ENCODE measurements at regions not wholly inside any gene's neighbourhood (a gene's known extent, or its start where the extent isn't known, plus 50 kb on each side); places are given as distances from the start of the nearest gene placed in this dataset.

DNA sequence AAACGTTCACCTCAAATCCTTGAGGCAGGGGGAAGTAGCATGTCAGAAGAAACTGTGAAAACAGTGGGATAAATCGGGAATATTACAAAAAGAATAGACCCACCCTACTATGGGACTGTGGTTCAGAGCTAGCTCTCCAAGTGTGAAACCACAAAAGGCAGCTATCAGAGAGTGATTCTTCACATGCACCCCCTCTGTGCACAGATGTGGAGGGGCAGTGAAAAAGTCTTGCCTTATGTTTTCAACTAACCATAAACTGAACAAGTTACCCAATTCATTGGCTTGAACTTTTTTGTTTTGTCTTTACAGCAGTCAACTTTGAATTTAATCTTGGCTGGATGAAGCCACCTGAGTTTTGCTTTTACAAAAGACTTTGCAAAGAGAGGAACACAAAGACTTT, 98.8 kb upstream of the NR4A3 start:
- Mint-ChIP-seq H3K4me3 (peak overlapping the region; percentile 19), H3K4me1 (peaks cover 43% of the 10 kb centered on the region), H3K27ac (no peak overlapping the region), H3K36me3 (peaks cover 1% of the 10 kb centered on the region), H3K9me3 (no peaks in the 10 kb centered on the region), H3K27me3 (no peaks in the 10 kb centered on the region)
- ATAC-seq (ENCODE audit: low read depth), result peak; percentile 66
- DNase-seq, result no peak
- POLR2A ChIA-PET, result no interaction called here

DNA sequence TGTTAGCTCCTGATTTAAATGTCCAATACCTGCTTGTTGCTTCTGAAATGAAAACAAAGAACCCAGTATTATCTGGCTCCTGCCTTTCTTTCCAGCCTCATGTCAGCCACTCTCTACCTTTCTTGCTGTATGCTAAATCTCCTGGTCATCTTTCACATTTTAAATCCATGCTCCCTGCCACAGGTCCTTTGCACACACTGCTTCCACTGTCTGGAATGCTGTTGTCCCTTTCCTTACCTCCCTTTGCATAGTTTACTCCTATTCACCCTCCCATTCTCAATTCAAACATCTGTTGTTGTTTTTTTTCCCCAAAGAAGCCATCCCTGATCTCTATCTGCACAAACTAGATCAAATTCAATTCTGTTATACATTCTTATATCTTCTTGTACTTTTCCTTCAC, 97.0 kb upstream of the NR4A3 start:
- Mint-ChIP-seq H3K4me3 (no peak overlapping the region), H3K4me1 (peaks cover 36% of the 10 kb centered on the region), H3K27ac (no peak overlapping the region), H3K27me3 (no peaks in the 10 kb centered on the region), H3K9me3 (peaks cover 2% of the 10 kb centered on the region), H3K36me3 (no peaks in the 10 kb centered on the region)
- DNase-seq, result no peak
- POLR2A ChIA-PET, result no interaction called here
- no peak for ATAC-seq (ENCODE audit: low read depth)

DNA sequence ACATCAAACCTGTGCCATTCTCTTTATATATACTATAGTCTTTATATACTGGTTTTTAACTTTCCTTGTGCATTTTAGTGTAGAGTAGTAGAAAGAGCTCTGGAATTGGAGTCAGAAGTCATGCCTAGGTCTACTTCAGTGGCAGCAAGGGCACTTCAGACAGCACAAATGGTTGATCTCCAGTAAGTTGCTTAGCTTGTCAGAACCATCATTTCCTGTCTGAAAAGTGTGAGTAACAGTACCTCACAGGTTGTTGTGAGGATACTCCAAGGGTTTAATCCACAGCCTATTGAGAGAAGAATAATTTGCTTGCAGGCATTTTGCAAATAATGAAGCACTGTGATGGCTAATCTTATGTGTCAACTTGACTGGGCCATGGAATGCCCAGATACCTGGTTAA, 95.8 kb upstream of the NR4A3 start:
- Mint-ChIP-seq H3K9me3 (peaks cover 2% of the 10 kb centered on the region), H3K4me3 (no peak overlapping the region), H3K27me3 (no peaks in the 10 kb centered on the region), H3K27ac (no peak overlapping the region), H3K4me1 (peaks cover 23% of the 10 kb centered on the region), H3K36me3 (no peaks in the 10 kb centered on the region)
- POLR2A ChIA-PET, result no interaction called here
- DNase-seq (no peak), ATAC-seq (ENCODE audit: low read depth) (peak; percentile 47)

DNA sequence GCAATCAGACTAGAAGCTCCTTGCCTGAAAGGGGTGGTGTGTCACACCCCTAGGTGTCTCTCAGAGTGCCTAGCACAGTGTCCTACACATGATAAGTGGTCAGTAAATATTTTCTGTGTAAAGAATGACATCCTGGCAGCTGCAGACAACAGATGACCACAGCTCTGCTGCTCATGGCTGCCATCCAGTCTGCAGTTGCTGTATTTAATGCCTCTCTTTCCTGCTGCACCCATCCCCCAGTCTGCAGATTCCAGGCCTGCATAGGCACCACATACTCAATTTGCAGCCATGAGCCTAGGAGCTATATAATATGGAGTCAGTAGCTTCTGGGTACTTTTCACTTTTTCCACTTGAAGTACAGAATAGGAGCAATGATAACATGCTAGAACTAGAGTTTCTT, 94.9 kb upstream of the NR4A3 start:
- peaks cover 2% of the 10 kb centered on the region for H3K9me3 Mint-ChIP-seq
- no peaks in the 10 kb centered on the region for H3K27me3 Mint-ChIP-seq
- DNase-seq, result no peak
- ATAC-seq (ENCODE audit: low read depth), result no peak
- no peak overlapping the region for H3K27ac Mint-ChIP-seq
- H3K36me3 Mint-ChIP-seq, result no peaks in the 10 kb centered on the region
- H3K4me3 Mint-ChIP-seq, result no peak overlapping the region
- POLR2A ChIA-PET, result no interaction called here
- H3K4me1 Mint-ChIP-seq, result peaks cover 19% of the 10 kb centered on the region

DNA sequence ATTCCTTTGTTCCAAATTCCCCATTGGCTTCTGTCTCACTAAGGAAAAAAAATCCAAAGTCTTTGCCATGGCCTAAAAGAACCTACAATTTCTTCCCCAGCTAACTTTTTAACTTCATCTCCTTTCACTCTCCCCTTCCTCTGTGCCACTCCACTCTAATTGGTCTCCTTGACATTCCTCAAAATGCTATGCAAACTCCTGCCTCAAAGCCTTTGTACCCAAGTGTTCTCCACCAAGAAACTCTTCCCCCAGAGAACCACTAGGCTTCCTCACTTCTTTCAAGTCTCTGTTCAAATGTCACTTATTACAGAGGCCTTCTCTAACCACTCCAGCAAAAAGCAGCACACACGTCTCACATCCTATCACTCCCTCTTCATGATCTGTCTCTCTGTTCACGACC, 91.6 kb upstream of the NR4A3 start:
- POLR2A ChIA-PET, result no interaction called here

DNA sequence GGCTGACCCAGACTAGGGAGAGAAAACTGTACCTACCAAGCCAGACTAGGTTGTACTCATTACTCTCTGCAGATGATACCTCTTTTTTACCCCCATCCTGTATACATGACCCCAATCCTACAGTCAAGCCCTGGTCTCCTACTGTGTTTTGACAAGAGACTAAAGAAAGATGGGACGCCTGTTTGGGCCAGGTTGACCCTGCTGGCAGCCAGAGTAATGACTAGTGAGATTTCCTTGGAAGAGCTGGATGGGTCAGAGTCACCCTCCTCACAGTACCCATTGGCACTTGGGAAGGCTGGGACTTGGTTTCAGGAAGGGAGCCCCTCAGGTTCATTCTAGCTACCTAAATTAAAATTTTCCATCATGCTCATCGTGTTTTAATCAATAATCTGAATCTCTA, 89.7 kb upstream of the NR4A3 start:
- peaks cover 6% of the 10 kb centered on the region for H3K27me3 Mint-ChIP-seq
- peaks cover 2% of the 10 kb centered on the region for H3K9me3 Mint-ChIP-seq
- POLR2A ChIA-PET, result no interaction called here

More for the DNA sequence above, 91.6 kb upstream of the NR4A3 start:
- Mint-ChIP-seq H3K4me1 (peaks cover 6% of the 10 kb centered on the region), H3K4me3 (no peak overlapping the region), H3K27me3 (peaks cover 4% of the 10 kb centered on the region), H3K36me3 (no peaks in the 10 kb centered on the region), H3K27ac (no peak overlapping the region), H3K9me3 (peaks cover 2% of the 10 kb centered on the region)
- ATAC-seq (ENCODE audit: low read depth), result no peak
- no peak for DNase-seq

DNA sequence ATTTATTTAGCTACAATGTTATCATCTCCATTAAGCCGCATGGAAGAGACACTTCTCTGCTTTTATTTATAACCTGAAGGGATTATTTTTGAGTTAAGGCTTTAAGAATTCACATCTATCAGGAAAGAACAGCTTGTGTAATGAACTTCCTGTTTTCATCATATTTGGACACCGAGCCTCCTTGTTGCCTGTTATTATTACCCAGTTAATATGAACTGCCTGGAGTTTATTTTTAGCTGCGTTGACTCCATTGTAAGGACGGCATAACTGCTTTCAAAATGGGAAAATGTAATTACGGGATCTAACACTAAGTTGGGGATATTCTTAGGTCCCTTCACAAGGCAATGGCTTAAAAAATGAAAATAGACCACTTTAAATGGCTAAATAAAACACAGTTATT, 89.0 kb upstream of the NR4A3 start:
- H3K27ac Mint-ChIP-seq, result no peak overlapping the region
- H3K4me3 Mint-ChIP-seq, result no peak overlapping the region
- H3K27me3 Mint-ChIP-seq, result peaks cover 6% of the 10 kb centered on the region
- no peaks in the 10 kb centered on the region for H3K36me3 Mint-ChIP-seq
- DNase-seq (no peak), ATAC-seq (ENCODE audit: low read depth) (no peak)
- peaks cover 2% of the 10 kb centered on the region for H3K4me1 Mint-ChIP-seq
- POLR2A ChIA-PET, result no interaction called here
- H3K9me3 Mint-ChIP-seq, result peaks cover 2% of the 10 kb centered on the region

More for the DNA sequence above, 89.7 kb upstream of the NR4A3 start:
- peaks cover 2% of the 10 kb centered on the region for H3K4me1 Mint-ChIP-seq
- H3K4me3 Mint-ChIP-seq, result no peak overlapping the region
- no peaks in the 10 kb centered on the region for H3K36me3 Mint-ChIP-seq
- no peak overlapping the region for H3K27ac Mint-ChIP-seq
- ATAC-seq (ENCODE audit: low read depth), result no peak
- DNase-seq, result no peak

DNA sequence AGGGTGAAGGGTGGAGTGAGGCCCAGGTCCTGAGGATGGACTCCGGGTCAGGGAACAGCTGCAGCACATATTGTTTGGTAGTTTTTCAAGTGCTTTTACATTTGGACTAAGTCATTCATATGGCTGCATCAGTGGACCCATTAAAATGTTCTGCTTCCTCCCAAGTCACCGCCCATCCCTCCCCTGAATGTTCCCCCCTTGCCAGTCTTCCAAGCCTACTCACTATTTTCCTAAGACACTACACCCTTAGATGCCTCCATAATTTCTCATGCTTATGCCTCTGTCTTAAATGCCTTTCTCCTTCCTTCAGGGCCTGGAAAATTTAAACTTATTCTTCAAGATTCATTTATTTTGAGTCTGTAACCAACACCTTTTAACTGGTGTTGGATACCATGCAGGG, 86.6 kb upstream of the NR4A3 start:
- DNase-seq (no peak), ATAC-seq (ENCODE audit: low read depth) (no peak)
- H3K27me3 Mint-ChIP-seq, result peaks cover 8% of the 10 kb centered on the region
- POLR2A ChIA-PET, result no interaction called here
- no peaks in the 10 kb centered on the region for H3K9me3 Mint-ChIP-seq
- no peaks in the 10 kb centered on the region for H3K36me3 Mint-ChIP-seq
- H3K4me1 Mint-ChIP-seq, result peaks cover 2% of the 10 kb centered on the region
- no peak overlapping the region for H3K4me3 Mint-ChIP-seq
- no peak overlapping the region for H3K27ac Mint-ChIP-seq

DNA sequence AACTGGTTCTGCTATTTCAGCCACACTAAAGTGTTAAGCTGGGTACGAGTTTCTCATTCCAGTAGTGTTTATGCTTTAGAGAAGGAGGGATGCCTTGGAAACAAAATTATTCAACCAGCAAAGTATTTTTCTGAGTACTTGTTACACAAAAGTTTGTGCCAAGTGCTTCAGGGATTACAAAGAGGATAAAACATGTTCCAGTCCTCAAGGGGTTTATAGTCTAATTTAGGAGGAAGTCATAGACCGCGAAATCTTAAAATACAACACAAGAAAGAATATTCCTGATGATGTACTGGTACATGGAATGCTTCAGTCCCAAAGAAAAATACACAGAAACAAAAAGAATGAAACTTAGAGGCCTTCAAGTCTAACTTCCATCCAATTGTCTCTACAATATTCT, 85.4 kb upstream of the NR4A3 start:
- Mint-ChIP-seq H3K9me3 (no peaks in the 10 kb centered on the region), H3K36me3 (no peaks in the 10 kb centered on the region), H3K27me3 (peaks cover 11% of the 10 kb centered on the region), H3K4me3 (no peak overlapping the region), H3K4me1 (peaks cover 4% of the 10 kb centered on the region), H3K27ac (no peak overlapping the region)
- no peak for DNase-seq
- no peak for ATAC-seq (ENCODE audit: low read depth)
- POLR2A ChIA-PET, result no interaction called here

DNA sequence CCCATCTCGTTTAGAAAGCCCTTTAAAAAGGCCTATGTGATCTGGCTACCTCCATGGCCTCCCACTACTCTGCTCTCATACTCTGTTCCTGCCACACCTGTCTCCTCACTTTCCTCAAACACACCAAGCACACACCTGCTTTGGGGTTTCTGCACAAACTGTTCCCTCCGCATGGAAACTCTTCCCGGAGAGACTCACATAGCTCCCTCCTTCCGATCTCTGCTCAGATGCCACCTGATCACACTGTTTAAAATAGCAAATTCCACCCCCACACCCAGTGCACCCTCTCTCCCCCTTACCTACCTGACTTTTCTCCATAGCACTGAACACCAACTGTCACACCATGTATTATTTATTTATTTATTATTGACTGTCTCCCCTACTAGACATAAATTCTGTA, 84.0 kb upstream of the NR4A3 start:
- peaks cover 10% of the 10 kb centered on the region for H3K27me3 Mint-ChIP-seq
- ATAC-seq (ENCODE audit: low read depth), result no peak

DNA sequence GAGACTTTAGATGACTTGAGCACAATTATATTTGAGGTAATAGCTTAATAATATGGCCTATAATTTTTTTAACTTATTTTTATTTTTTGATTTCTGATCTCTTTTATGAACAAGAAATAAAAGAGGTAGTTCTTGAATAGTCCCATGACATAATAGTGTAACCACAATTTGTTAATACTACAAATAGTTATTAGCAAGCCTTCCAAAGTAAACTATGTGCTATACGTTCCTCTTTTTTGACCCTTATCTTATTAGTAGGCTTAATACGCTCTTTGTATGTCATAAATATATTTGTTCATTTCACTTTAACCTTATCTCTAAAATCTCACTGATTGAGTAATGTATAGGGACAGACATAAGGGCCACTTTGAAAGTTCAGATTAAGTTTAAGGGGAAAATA, 78.7 kb upstream of the NR4A3 start:
- no peak overlapping the region for H3K4me3 Mint-ChIP-seq
- DNase-seq (no peak), ATAC-seq (ENCODE audit: low read depth) (no peak)
- H3K27ac Mint-ChIP-seq, result no peak overlapping the region
- POLR2A ChIA-PET, result no interaction called here
- peaks cover 6% of the 10 kb centered on the region for H3K27me3 Mint-ChIP-seq
- peaks cover 3% of the 10 kb centered on the region for H3K4me1 Mint-ChIP-seq
- no peaks in the 10 kb centered on the region for H3K36me3 Mint-ChIP-seq
- H3K9me3 Mint-ChIP-seq, result no peaks in the 10 kb centered on the region

More for the DNA sequence above, 84.0 kb upstream of the NR4A3 start:
- H3K4me1 Mint-ChIP-seq, result peaks cover 4% of the 10 kb centered on the region
- H3K27ac Mint-ChIP-seq, result no peak overlapping the region
- no peak for DNase-seq
- H3K4me3 Mint-ChIP-seq, result no peak overlapping the region
- H3K36me3 Mint-ChIP-seq, result no peaks in the 10 kb centered on the region
- POLR2A ChIA-PET, result no interaction called here
- H3K9me3 Mint-ChIP-seq, result no peaks in the 10 kb centered on the region

DNA sequence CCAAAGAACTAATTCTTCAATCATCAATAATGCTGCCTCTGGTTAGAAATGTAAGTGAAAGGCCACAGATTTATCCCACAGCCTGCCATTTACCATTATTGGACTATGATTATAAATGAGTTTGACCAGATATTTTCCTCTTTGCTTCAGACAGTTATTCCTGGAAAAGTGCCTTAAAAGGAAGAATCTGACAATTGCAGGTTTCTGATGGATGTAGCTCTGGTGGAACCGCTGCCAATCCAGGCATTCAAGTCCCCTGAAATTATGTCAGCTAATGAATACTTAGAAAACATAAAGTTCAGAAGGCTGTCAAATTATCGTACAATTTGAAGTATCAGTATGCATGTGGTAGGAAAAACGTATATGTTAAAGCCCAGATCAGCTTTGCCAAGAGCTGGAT, 78.2 kb upstream of the NR4A3 start:
- ATAC-seq (ENCODE audit: low read depth) (no peak), DNase-seq (no peak)
- H3K4me1 Mint-ChIP-seq, result peaks cover 3% of the 10 kb centered on the region
- no peaks in the 10 kb centered on the region for H3K9me3 Mint-ChIP-seq
- POLR2A ChIA-PET, result no interaction called here
- H3K36me3 Mint-ChIP-seq, result no peaks in the 10 kb centered on the region
- no peak overlapping the region for H3K27ac Mint-ChIP-seq
- no peak overlapping the region for H3K4me3 Mint-ChIP-seq
- peaks cover 6% of the 10 kb centered on the region for H3K27me3 Mint-ChIP-seq

DNA sequence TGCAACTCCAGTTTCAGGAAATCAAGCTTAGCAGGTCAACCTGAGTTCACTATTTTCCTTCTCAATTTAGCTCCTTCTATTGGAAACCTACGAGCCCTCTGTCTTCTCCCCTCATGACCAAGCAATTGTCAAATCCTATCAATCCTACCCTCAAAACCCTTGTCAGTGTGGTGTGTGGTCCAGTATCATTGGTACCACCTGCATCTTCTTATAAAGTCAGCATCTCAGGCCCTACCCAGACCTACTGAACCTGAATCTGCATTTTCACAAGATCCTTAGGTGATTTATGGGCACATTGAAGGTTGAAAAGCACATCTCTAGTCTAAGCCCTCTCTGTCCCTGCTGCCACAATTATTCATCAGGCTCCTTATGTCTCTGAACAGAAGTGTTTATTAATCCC, 77.6 kb upstream of the NR4A3 start:
- H3K27me3 Mint-ChIP-seq, result peaks cover 6% of the 10 kb centered on the region
- H3K4me1 Mint-ChIP-seq, result peaks cover 3% of the 10 kb centered on the region
- POLR2A ChIA-PET, result no interaction called here
- no peak overlapping the region for H3K4me3 Mint-ChIP-seq
- no peak for ATAC-seq (ENCODE audit: low read depth)
- no peaks in the 10 kb centered on the region for H3K9me3 Mint-ChIP-seq
- H3K27ac Mint-ChIP-seq, result no peak overlapping the region
- H3K36me3 Mint-ChIP-seq, result no peaks in the 10 kb centered on the region
- DNase-seq, result no peak

DNA sequence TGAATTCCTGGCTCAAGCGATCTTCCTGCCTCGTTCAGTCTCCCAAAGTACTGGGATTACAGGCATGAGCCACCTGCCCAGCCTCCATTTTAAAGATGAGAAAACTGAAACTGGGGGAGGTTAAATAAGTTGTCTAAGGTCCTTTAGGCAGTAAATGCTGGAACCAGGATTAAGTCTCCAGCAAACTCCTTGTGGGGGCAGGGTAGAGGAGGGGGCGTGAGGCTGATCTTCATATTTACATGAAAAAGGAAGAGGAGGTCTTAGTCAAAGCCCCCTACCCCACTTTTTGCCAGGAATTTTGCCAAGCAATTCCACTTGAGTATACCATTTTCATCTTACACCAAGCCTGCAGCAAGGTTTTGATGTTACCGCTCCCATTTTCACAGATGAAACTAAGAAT, 76.6 kb upstream of the NR4A3 start:
- Mint-ChIP-seq H3K27ac (no peak overlapping the region), H3K36me3 (no peaks in the 10 kb centered on the region), H3K4me3 (no peak overlapping the region), H3K4me1 (peaks cover 3% of the 10 kb centered on the region), H3K9me3 (no peaks in the 10 kb centered on the region), H3K27me3 (peaks cover 4% of the 10 kb centered on the region)
- POLR2A ChIA-PET, result no interaction called here
- DNase-seq (no peak), ATAC-seq (ENCODE audit: low read depth) (no peak)

DNA sequence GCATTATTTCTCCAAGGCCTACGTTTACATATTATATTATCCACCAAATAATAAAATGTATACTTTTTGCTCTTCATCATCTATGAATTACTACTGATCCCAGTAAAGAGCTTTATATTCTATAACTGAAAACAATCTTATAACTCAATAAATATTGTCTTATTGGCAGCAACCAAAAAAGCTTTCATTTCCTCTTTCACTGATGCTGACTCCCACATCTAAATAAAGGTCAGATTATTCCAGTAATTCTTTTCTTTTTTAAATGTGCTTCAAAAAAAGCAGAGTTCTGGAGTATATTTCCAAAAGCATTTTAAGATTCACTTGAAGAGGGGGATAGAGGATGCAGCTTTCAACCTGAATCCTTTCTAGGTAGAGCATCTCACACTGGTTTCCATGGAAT, 75.3 kb upstream of the NR4A3 start:
- H3K4me3 Mint-ChIP-seq, result no peak overlapping the region
- no peak for DNase-seq

More for the DNA sequence above, 75.3 kb upstream of the NR4A3 start:
- no peak for ATAC-seq (ENCODE audit: low read depth)
- Mint-ChIP-seq H3K27me3 (peaks cover 2% of the 10 kb centered on the region), H3K36me3 (no peaks in the 10 kb centered on the region), H3K4me1 (no peaks in the 10 kb centered on the region), H3K27ac (no peak overlapping the region), H3K9me3 (no peaks in the 10 kb centered on the region)
- POLR2A ChIA-PET, result no interaction called here
